ENCODE measurements at regions not wholly inside any gene's neighbourhood (a gene's known extent, or its start where the extent isn't known, plus 50 kb on each side); places are given as distances from the start of the nearest gene placed in this dataset.

DNA sequence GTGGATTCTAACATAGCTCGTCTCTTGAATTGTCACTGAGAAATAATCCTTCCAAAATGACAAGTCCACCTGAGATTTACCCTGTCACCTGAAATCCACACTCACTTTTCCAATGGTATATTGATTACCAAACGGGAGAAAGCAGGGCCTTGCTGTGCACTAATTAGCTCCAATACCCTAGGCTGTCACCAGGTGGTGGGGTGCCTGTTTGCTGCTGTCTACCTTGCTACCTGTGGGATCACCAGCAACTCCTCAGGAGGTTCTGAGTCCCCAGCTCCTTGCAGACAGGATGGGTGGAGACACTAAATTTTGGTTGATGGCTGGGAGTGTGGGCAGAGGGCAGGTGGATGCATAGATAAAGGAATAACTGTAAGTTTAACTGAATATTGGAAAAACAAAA, 237.2 kb upstream of the ZNF32 start:
- CTCF ChIA-PET (ENCODE audit: partially characterized antibody), result interaction anchor here (0.8 to 3.0 kb wide), 15 partner anchors 9 to 631 kb away, joined by 3 to 16 read pairs (median 4); no protein-coding TSS in a partner anchor
- peak in 1 of 2 experiments; percentile 51 for DNase-seq (ENCODE audit: low read depth in 1 of 2, low spot score in 2 of 2)
- TF ChIP-seq SP1 (IDR thresholded peaks at IDR 0.05; ENCODE audit: low read depth, low read length) (no peak), BACH1 (IDR thresholded peaks at IDR 0.05; ENCODE audit: low read length) (no peak), PHF8 (conservative IDR thresholded peaks at IDR 0.05; ENCODE audit: low read depth, low read length) (no peak), EGR1 (IDR thresholded peaks at IDR 0.05; ENCODE audit: borderline replicate concordance, low read depth, low read length) (no peak), HDAC6 (IDR thresholded peaks at IDR 0.05; ENCODE audit: low read depth, low read length) (no peak), HDAC2 (IDR thresholded peaks at IDR 0.05; ENCODE audit: borderline replicate concordance in 1 of 2, low read depth in 2 of 2, low read length in 2 of 2) (no peak), TAF1 (IDR thresholded peaks at IDR 0.05; ENCODE audit: low read depth, low read length) (no peak), SAP30 (IDR thresholded peaks at IDR 0.05; ENCODE audit: insufficient read depth, insufficient replicate concordance, low read length) (no peak), SIX5 (IDR thresholded peaks at IDR 0.05; ENCODE audit: low read depth, low read length) (no peak), FOSL1 (IDR thresholded peaks at IDR 0.05; ENCODE audit: insufficient read depth, low read depth, low read length) (no peak)
- TF ChIP-seq, protein P1, sequence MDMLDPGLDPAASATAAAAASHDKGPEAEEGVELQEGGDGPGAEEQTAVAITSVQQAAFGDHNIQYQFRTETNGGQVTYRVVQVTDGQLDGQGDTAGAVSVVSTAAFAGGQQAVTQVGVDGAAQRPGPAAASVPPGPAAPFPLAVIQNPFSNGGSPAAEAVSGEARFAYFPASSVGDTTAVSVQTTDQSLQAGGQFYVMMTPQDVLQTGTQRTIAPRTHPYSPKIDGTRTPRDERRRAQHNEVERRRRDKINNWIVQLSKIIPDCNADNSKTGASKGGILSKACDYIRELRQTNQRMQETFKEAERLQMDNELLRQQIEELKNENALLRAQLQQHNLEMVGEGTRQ (IDR thresholded peaks at IDR 0.05; ENCODE audit: low read length), result no peak

More for the DNA sequence above, 237.2 kb upstream of the ZNF32 start:
- Histone ChIP-seq H3K14ac (ENCODE audit: insufficient read length) (no peak overlapping the region), H3K23me2 (ENCODE audit: low read depth, low read length) (no peaks in the 10 kb centered on the region), H3K9ac (replicated peaks in 1 of 4; ENCODE audit: extremely low read depth in 1 of 4, low read depth in 3 of 4, low read length in 3 of 4) (no peak overlapping the region), H4K5ac (ENCODE audit: insufficient read length, low read depth, low read length) (no peak overlapping the region), H3K27ac (ENCODE audit: low read depth, low read length) (no peak overlapping the region), H4K20me1 (replicated peaks in 1 of 2; ENCODE audit: control insufficient read depth in 1 of 2, insufficient read depth in 2 of 2, low read length in 2 of 2) (no peaks in the 10 kb centered on the region), H3K18ac (ENCODE audit: extremely low read depth, low read length) (no peak overlapping the region), H2BK20ac (ENCODE audit: low read length) (no peak overlapping the region), H3K9me3 (ENCODE audit: insufficient read depth in 2 of 2, low read depth in 1 of 2, low read length in 1 of 2) (no peaks in the 10 kb centered on the region), H2AFZ (ENCODE audit: low read length) (no peak overlapping the region), H3K36me3 (ENCODE audit: control insufficient read depth in 2 of 4, insufficient read depth in 4 of 4, low read length in 3 of 4) (no peaks in the 10 kb centered on the region), H3K56ac (replicated peaks; ENCODE audit: insufficient read length, low read depth, low read length) (no peak overlapping the region), H2BK5ac (ENCODE audit: low read depth, low read length) (no peak overlapping the region), H3K79me2 (ENCODE audit: control insufficient read depth in 1 of 2, insufficient read depth in 2 of 2, low read length in 2 of 2) (no peaks in the 10 kb centered on the region), H4K91ac (replicated peaks; ENCODE audit: insufficient read length, low read length) (no peak overlapping the region), H2BK120ac (replicated peaks; ENCODE audit: low read depth, low read length) (no peak overlapping the region), H3K27me3 (replicated peaks in 1 of 4; ENCODE audit: control insufficient read depth in 3 of 4, extremely low read depth in 1 of 4, insufficient read depth in 3 of 4, low read length in 3 of 4) (no peaks in the 10 kb centered on the region), H3K4me2 (ENCODE audit: insufficient read depth in 1 of 2, low read depth in 2 of 2, low read length in 2 of 2) (no peak overlapping the region), H3K23ac (ENCODE audit: insufficient read length) (no peak overlapping the region), H2BK12ac (ENCODE audit: low read depth, low read length) (no peak overlapping the region), H3K4me1 (replicated peaks in 1 of 4; ENCODE audit: control insufficient read depth in 3 of 4, insufficient read depth in 4 of 4, low read length in 3 of 4) (no peaks in the 10 kb centered on the region), H3K4me3 (ENCODE audit: extremely low read depth in 1 of 4, insufficient read depth in 2 of 4, low read depth in 3 of 4, low read length in 4 of 4) (no peak overlapping the region), H4K8ac (ENCODE audit: extremely low read depth, insufficient read depth, low read length) (no peak overlapping the region), H3K79me1 (ENCODE audit: low read depth, low read length) (no peaks in the 10 kb centered on the region), H2AK5ac (ENCODE audit: low read depth, low read length) (no peak overlapping the region), H3K4ac (replicated peaks; ENCODE audit: insufficient read length, low read depth, low read length) (no peak overlapping the region), H2BK15ac (ENCODE audit: low read length) (no peak overlapping the region)
- 85% methylated on average over 2 of the region's 2 CpGs; no CpG with 5 or more reads in 1 of the 2 experiments for WGBS, 2 experiments (ENCODE audit: extremely low coverage in 1 of 2, insufficient coverage in 1 of 2, insufficient read length in 1 of 2, insufficient replicate concordance in 2 of 2, low coverage in 1 of 2, low lambda C conversion rate in 2 of 2, missing lambda C conversion rate in 1 of 2)
- no peak for FAIRE-seq
- POLR2A ChIA-PET (ENCODE audit: partially characterized antibody), result interaction anchor here (0.7 kb wide), 1 partner anchor 19 kb away, joined by 3 read pairs; no protein-coding TSS in a partner anchor

Measured in H1 (cell line).